HG03280 (cell line): ENCODE measurements at regions not wholly inside any gene's neighbourhood (a gene's known extent, or its start where the extent isn't known, plus 50 kb on each side); places are given as distances from the start of the nearest gene placed in this dataset.

Experiments
- ATAC-seq: cut with Tn5 transposase; IDR thresholded peaks from one replicate; pipeline ENCODE4 v1.9.1; 2021; ENCODE audit warnings: mild to moderate bottlenecking, moderate library complexity; ENCODE audit not compliant: unreplicated experiment

- ATAC-seq, result no peak
These were observed 1097.7 kb upstream of the C9orf72 start for GRCh38 chr9:28671000-28671399.

- ATAC-seq, result no peak
These were observed 1104.8 kb upstream of the C9orf72 start for GRCh38 chr9:28678097-28678496.

- ATAC-seq, result no peak
These were observed 1114.9 kb upstream of the C9orf72 start for GRCh38 chr9:28688172-28688571.

GRCh38 chr9:28692012-28692411 is 1118.7 kb upstream of the C9orf72 start:
- ATAC-seq, result no peak

- no peak for ATAC-seq
These were observed 1123.7 kb upstream of the C9orf72 start for GRCh38 chr9:28696960-28697359.

GRCh38 chr9:28699632-28700031 is 1126.4 kb upstream of the C9orf72 start:
- no peak for ATAC-seq

- no peak for ATAC-seq
These were observed 1134.3 kb upstream of the C9orf72 start for GRCh38 chr9:28707616-28708015.

GRCh38 chr9:28714188-28714587 is 1140.9 kb upstream of the C9orf72 start:
- ATAC-seq, result no peak

- no peak for ATAC-seq
These were observed 1144.9 kb upstream of the C9orf72 start for GRCh38 chr9:28718226-28718625.

- no peak for ATAC-seq
These were observed 1147.5 kb upstream of the C9orf72 start for GRCh38 chr9:28720746-28721145.

- ATAC-seq, result no peak
These were observed 1156.8 kb upstream of the C9orf72 start for GRCh38 chr9:28730111-28730510.

GRCh38 chr9:28735738-28736342 is 1162.6 kb upstream of the C9orf72 start:
- no peak for ATAC-seq

- no peak for ATAC-seq
These were observed 1168.2 kb upstream of the C9orf72 start for GRCh38 chr9:28741459-28741858.

GRCh38 chr9:28747351-28747985 is 1174.2 kb upstream of the C9orf72 start:
- ATAC-seq, result no peak

- no peak for ATAC-seq
These were observed 1176.9 kb upstream of the C9orf72 start for GRCh38 chr9:28750136-28750535.

- ATAC-seq, result no peak
These were observed 1185.1 kb upstream of the C9orf72 start for GRCh38 chr9:28758341-28758740.

- ATAC-seq, result no peak
These were observed 1185.7 kb upstream of the C9orf72 start for GRCh38 chr9:28758971-28759370.

- no peak for ATAC-seq
These were observed 1188.9 kb upstream of the C9orf72 start for GRCh38 chr9:28762167-28762566.

- ATAC-seq, result no peak
These were observed 1191.3 kb upstream of the C9orf72 start for GRCh38 chr9:28764532-28764931.

GRCh38 chr9:28770226-28770625 is 1196.9 kb upstream of the C9orf72 start:
- no peak for ATAC-seq

- no peak for ATAC-seq
These were observed 1197.5 kb upstream of the C9orf72 start for GRCh38 chr9:28770827-28771226.

GRCh38 chr9:28774433-28775235 is 1201.4 kb upstream of the C9orf72 start:
- no peak for ATAC-seq
